Nephron progenitor cell (in vitro differentiated cells): ENCODE measurements at regions not wholly inside any gene's neighbourhood (a gene's known extent, or its start where the extent isn't known, plus 50 kb on each side); places are given as distances from the start of the nearest gene placed in this dataset.

Experiments
- DNase-seq: peaks from one replicate; pipeline ENCODE4 v3.0.0; 2021
- H3K27ac Mint-ChIP-seq: 2 replicates; pipeline ENCODE4 v1.8.0; 2021; ENCODE audit warnings: mild to moderate bottlenecking, moderate library complexity, mixed read lengths
- H3K27me3 Mint-ChIP-seq: 2 replicates; pipeline ENCODE4 v1.8.0; 2021; ENCODE audit warnings: mild to moderate bottlenecking, low read depth, mixed read lengths; ENCODE audit not compliant: poor library complexity
- H3K36me3 Mint-ChIP-seq: 2 replicates; pipeline ENCODE4 v1.8.0; 2021; ENCODE audit warnings: low read depth, mixed read lengths
- H3K4me1 Mint-ChIP-seq: 2 replicates; pipeline ENCODE4 v1.8.0; 2021; ENCODE audit warnings: mixed read lengths
- H3K4me3 Mint-ChIP-seq: 2 replicates; pipeline ENCODE4 v1.8.0; 2021; ENCODE audit warnings: mild to moderate bottlenecking, moderate library complexity, mixed read lengths
- H3K9me3 Mint-ChIP-seq: 2 replicates; pipeline ENCODE4 v1.8.0; 2021; ENCODE audit warnings: mild to moderate bottlenecking, moderate library complexity, mixed read lengths
- CTCF ChIP-seq: fragments of 200-600 bp; sonication (generic); IDR thresholded peaks from 2 replicates; pipeline ENCODE4 v1.5.0; 2021; ENCODE audit warnings: antibody characterized with exemption

DNA sequence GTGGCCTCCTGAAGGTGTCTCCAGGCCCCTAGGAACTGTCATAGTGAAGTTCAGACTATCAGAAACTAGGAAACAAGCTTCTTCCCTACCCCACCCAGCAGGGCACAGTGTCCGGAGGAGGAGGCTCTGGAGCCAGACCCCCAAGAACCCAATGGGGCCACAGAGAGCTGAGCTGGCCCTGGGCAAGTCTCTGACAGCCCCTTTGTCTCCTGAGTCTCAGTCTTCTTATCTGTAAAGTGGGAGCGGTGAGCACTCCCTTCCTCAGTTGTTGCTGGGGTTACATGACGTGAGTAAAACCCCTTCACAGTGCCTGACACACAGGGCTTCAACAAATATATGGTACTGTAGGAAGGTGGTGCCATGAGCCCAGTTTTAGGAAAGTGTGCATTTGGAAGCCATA is 675.8 kb downstream of the MATN1 start:
- Mint-ChIP-seq H3K4me3 (no peak overlapping the region), H3K9me3 (peaks cover 2% of the 10 kb centered on the region), H3K27me3 (peaks cover 12% of the 10 kb centered on the region), H3K27ac (no peak overlapping the region), H3K4me1 (peaks cover 6% of the 10 kb centered on the region), H3K36me3 (no peaks in the 10 kb centered on the region)
- no peak for TF ChIP-seq CTCF
- no peak for DNase-seq

DNA sequence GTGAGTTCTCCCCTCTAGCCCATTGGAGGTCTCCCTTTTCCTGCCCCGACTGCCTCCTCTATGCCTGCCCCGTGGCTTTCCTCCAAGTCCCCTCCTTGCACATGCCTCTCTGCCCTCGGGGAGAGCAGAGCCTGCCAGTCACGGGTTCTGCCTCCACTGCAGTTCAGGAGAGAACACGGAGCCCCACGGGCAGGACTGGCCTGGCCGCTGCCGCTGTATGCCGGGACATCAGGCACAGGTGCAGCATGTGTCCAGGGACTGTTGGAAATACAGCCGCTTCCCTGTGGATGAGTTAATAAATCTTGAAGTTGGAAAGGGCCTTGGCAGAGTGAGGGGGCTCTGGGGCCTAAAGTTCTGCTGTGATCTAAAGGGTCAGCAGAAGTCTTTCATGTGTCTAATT is 676.6 kb downstream of the MATN1 start:
- DNase-seq: no peak
- no peaks in the 10 kb centered on the region for H3K36me3 Mint-ChIP-seq
- TF ChIP-seq CTCF: no peak
- H3K4me3 Mint-ChIP-seq: no peak overlapping the region
- no peak overlapping the region for H3K27ac Mint-ChIP-seq
- peaks cover 7% of the 10 kb centered on the region for H3K27me3 Mint-ChIP-seq
- H3K4me1 Mint-ChIP-seq: peaks cover 6% of the 10 kb centered on the region
- peaks cover 2% of the 10 kb centered on the region for H3K9me3 Mint-ChIP-seq

- Mint-ChIP-seq H3K27me3 (peaks cover 3% of the 10 kb centered on the region), H3K36me3 (no peaks in the 10 kb centered on the region), H3K4me1 (peaks cover 6% of the 10 kb centered on the region), H3K27ac (no peak overlapping the region), H3K4me3 (no peak overlapping the region), H3K9me3 (peaks cover 2% of the 10 kb centered on the region)
- TF ChIP-seq CTCF: no peak
- no peak for DNase-seq
These were observed 677.9 kb downstream of the MATN1 start for GRCh38 chr1:30045304-30046090.

DNA sequence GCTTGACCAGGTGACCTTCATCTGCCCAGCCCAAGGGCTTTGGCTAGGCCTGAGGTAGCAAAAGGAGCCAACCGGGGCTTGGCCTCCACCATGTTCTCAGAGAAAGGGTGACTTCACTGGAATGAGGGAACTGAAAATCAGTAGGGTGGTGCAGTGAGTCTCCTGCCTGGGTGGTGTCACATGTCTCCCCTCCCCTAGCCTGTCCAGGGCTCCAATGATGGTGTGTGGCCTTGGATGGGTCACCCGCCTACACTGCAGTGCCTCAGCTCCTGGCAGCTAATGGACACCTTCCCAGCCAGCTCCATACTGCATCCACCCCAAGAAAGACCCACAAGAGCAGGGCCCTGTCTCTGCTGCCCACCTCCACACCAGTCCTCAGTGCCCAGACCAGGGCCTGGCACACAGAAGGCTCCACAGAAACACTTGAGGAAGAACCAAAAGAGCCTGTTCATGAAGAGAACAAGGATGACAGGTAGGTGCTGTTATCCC is 678.7 kb downstream of the MATN1 start:
- Mint-ChIP-seq H3K27ac (no peak overlapping the region), H3K4me3 (no peak overlapping the region), H3K36me3 (no peaks in the 10 kb centered on the region), H3K9me3 (peaks cover 3% of the 10 kb centered on the region), H3K27me3 (peaks cover 3% of the 10 kb centered on the region), H3K4me1 (peaks cover 6% of the 10 kb centered on the region)
- no peak for TF ChIP-seq CTCF
- DNase-seq: no peak

GRCh38 chr1:30043731-30044408 is 679.5 kb downstream of the MATN1 start:
- no peaks in the 10 kb centered on the region for H3K36me3 Mint-ChIP-seq
- no peak for DNase-seq
- peaks cover 9% of the 10 kb centered on the region for H3K9me3 Mint-ChIP-seq
- H3K4me1 Mint-ChIP-seq: peaks cover 11% of the 10 kb centered on the region
- no peak overlapping the region for H3K4me3 Mint-ChIP-seq
- no peak overlapping the region for H3K27ac Mint-ChIP-seq
- peaks cover 1% of the 10 kb centered on the region for H3K27me3 Mint-ChIP-seq
- TF ChIP-seq CTCF: no peak
